ENCODE measurements at regions not wholly inside any gene's neighbourhood (a gene's known extent, or its start where the extent isn't known, plus 50 kb on each side); places are given as distances from the start of the nearest gene placed in this dataset.
A peak's percentile ranks its signal among the peaks of the same experiment; 100 is the strongest.

- Histone ChIP-seq H3K4me3 (ENCODE audit: low read depth, low read length) (no peak overlapping the region), H3K36me3 (ENCODE audit: control insufficient read depth, insufficient read depth, low read length) (no peaks in the 10 kb centered on the region), H3K27me3 (ENCODE audit: control insufficient read depth, insufficient read depth, low read length) (no peaks in the 10 kb centered on the region)
- no peak for TF ChIP-seq CTCF (IDR thresholded peaks at IDR 0.05; ENCODE audit: insufficient read depth, low read length, severe bottlenecking)
- no peak for FAIRE-seq
- no peak for DNase-seq (ENCODE audit: low read depth)
These were observed 127.3 kb upstream of the NUDT7 start for GRCh38 chr16:77594799-77595596.

- Histone ChIP-seq H3K36me3 (ENCODE audit: control insufficient read depth, insufficient read depth, low read length) (no peaks in the 10 kb centered on the region), H3K4me3 (ENCODE audit: low read depth, low read length) (no peak overlapping the region), H3K27me3 (ENCODE audit: control insufficient read depth, insufficient read depth, low read length) (no peaks in the 10 kb centered on the region)
- DNase-seq (ENCODE audit: low read depth) = peak; percentile 79
- TF ChIP-seq CTCF (IDR thresholded peaks at IDR 0.05; ENCODE audit: insufficient read depth, low read length, severe bottlenecking) = no peak
- no peak for FAIRE-seq
These were observed 126.1 kb upstream of the NUDT7 start for GRCh38 chr16:77596261-77596660.

GRCh38 chr16:77599793-77600415, 122.4 kb upstream of the NUDT7 start:
- peak; percentile 66 for TF ChIP-seq CTCF (IDR thresholded peaks at IDR 0.05; ENCODE audit: insufficient read depth, low read length, severe bottlenecking)
- H3K27me3 ChIP-seq (ENCODE audit: control insufficient read depth, insufficient read depth, low read length) = no peaks in the 10 kb centered on the region
- H3K4me3 ChIP-seq (ENCODE audit: low read depth, low read length) = no peak overlapping the region
- peak; percentile 44 for DNase-seq (ENCODE audit: low read depth)
- no peak for FAIRE-seq
- no peaks in the 10 kb centered on the region for H3K36me3 ChIP-seq (ENCODE audit: control insufficient read depth, insufficient read depth, low read length)

- no peak for FAIRE-seq
- H3K4me3 ChIP-seq (ENCODE audit: low read depth, low read length) = no peak overlapping the region
- no peak for TF ChIP-seq CTCF (IDR thresholded peaks at IDR 0.05; ENCODE audit: insufficient read depth, low read length, severe bottlenecking)
These were observed 121.8 kb upstream of the NUDT7 start for GRCh38 chr16:77600555-77600954.

DNA sequence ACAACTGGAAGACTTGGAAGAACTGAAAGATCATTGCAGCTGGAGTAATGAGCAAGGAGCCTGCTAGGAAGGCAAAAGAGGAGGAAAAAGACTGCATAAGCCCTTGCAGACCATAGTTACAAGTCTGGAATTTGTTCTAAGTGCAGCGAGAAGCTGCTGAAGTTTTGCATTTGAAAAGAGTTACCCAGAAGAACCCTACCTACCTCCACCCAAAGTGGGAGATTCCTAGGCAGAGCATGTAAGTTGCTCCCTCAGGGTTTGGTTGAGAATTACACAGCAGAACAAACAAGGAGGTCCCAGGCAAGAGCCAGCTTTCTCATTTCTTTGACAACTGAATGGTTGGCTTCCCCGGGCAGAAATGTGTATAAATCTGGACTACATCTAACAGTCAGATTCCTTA, 118.7 kb upstream of the NUDT7 start:
- FAIRE-seq (no peak), DNase-seq (ENCODE audit: low read depth) (no peak)
- Histone ChIP-seq H3K4me3 (ENCODE audit: low read depth, low read length) (no peak overlapping the region), H3K36me3 (ENCODE audit: control insufficient read depth, insufficient read depth, low read length) (no peaks in the 10 kb centered on the region), H3K27me3 (ENCODE audit: control insufficient read depth, insufficient read depth, low read length) (no peaks in the 10 kb centered on the region)
- no peak for TF ChIP-seq CTCF (IDR thresholded peaks at IDR 0.05; ENCODE audit: insufficient read depth, low read length, severe bottlenecking)

More at GRCh38 chr16:77600555-77600954, 121.8 kb upstream of the NUDT7 start:
- H3K36me3 ChIP-seq (ENCODE audit: control insufficient read depth, insufficient read depth, low read length) = no peaks in the 10 kb centered on the region
- DNase-seq (ENCODE audit: low read depth) = no peak
- H3K27me3 ChIP-seq (ENCODE audit: control insufficient read depth, insufficient read depth, low read length) = no peaks in the 10 kb centered on the region

All from bronchial epithelial cell (primary cell).